H1 (cell line): ENCODE measurements at regions not wholly inside any gene's neighbourhood (a gene's known extent, or its start where the extent isn't known, plus 50 kb on each side); places are given as distances from the start of the nearest gene placed in this dataset.

Experiments
- CTCF ChIA-PET: fragments of 300-600 bp; sonication (Branson Sonifier 250); formaldehyde crosslinking; loops from one replicate; lab custom pipeline; 2021; ENCODE audit not compliant: partially characterized antibody; lab: Charles Lee
- POLR2A ChIA-PET: fragments of 300-600 bp; sonication (Branson Sonifier 250); formaldehyde crosslinking; loops from one replicate; lab custom pipeline; 2021; ENCODE audit warnings: inconsistent platforms; ENCODE audit not compliant: partially characterized antibody; lab: Charles Lee
- DNase-seq, 2 experiments: peaks; one replicate each; pipeline versions ENCODE4 v3.0.0 to v3.0.0-alpha.2; 2010 to 2022; ENCODE audit warnings: low spot score in 2 of 2, low read depth in 1 of 2, mixed read lengths in 1 of 2
- FAIRE-seq: peaks from 2 replicates; lab custom pipeline; 2011; peaks lifted over from hg19 to GRCh38; lab: Jason Lieb, UNC
- H2AFZ ChIP-seq: 2 replicates; pipeline ENCODE4 v1.8.1; 2012; ENCODE audit warnings: low read length, inconsistent platforms
- H2AK5ac ChIP-seq: 2 replicates; pipeline ENCODE4 v1.6.1; 2013; ENCODE audit warnings: low read depth, low read length
- H2BK120ac ChIP-seq: replicated peaks from 2 replicates; pipeline ENCODE3; 2013; ENCODE audit warnings: low read depth, low read length, inconsistent platforms
- H2BK12ac ChIP-seq: 2 replicates; pipeline ENCODE4 v1.6.1; 2013; ENCODE audit warnings: low read depth, low read length
- H2BK15ac ChIP-seq: 2 replicates; pipeline ENCODE4 v1.6.1; 2013; ENCODE audit warnings: low read length
- H2BK20ac ChIP-seq: 2 replicates; pipeline ENCODE4 v1.6.1; 2013; ENCODE audit warnings: low read length
- H2BK5ac ChIP-seq: 2 replicates; pipeline ENCODE4 v1.6.1; 2013; ENCODE audit warnings: low read depth, low read length
- H3K14ac ChIP-seq: 2 replicates; pipeline ENCODE4 v1.6.1; 2013; ENCODE audit warnings: inconsistent platforms; ENCODE audit not compliant: insufficient read length
- H3K18ac ChIP-seq: 2 replicates; pipeline ENCODE4 v1.6.1; 2013; ENCODE audit warnings: low read length; ENCODE audit errors: extremely low read depth
- H3K23ac ChIP-seq: 2 replicates; pipeline ENCODE4 v1.6.1; 2013; ENCODE audit warnings: inconsistent platforms; ENCODE audit not compliant: insufficient read length
- H3K23me2 ChIP-seq: 2 replicates; pipeline ENCODE4 v1.6.1; 2013; ENCODE audit warnings: low read depth, low read length
- H3K27ac ChIP-seq: 2 replicates; pipeline ENCODE4 v1.6.1; 2011; ENCODE audit warnings: low read depth, low read length, inconsistent platforms
- H3K27me3 ChIP-seq, 4 experiments: replicated peaks in 1 of 4; 1 replicate in 1 of 4; 2 replicates in 3 of 4; pipeline versions ENCODE4 v1.6.1 to v1.8.1; 2011 to 2013; ENCODE audit warnings: low read length in 3 of 4, mild to moderate bottlenecking in 3 of 4, inconsistent platforms in 2 of 4, mixed read lengths in 2 of 4, moderate library complexity in 1 of 4; ENCODE audit not compliant: control insufficient read depth in 3 of 4, insufficient read depth in 3 of 4; ENCODE audit errors: extremely low read depth in 1 of 4
- H3K36me3 ChIP-seq, 4 experiments: 2 replicates each; pipeline versions ENCODE4 v1.6.1 to v1.8.1; 2011 to 2013; ENCODE audit warnings: mild to moderate bottlenecking in 4 of 4, low read length in 3 of 4, moderate library complexity in 2 of 4, control low read depth in 1 of 4, inconsistent platforms in 1 of 4; ENCODE audit not compliant: insufficient read depth in 4 of 4, control insufficient read depth in 2 of 4
- H3K4ac ChIP-seq: replicated peaks from 2 replicates; pipeline ENCODE3; 2013; ENCODE audit warnings: low read length, low read depth, mixed read lengths, inconsistent platforms; ENCODE audit not compliant: insufficient read length
- H3K4me1 ChIP-seq, 4 experiments: replicated peaks in 1 of 4; 1 replicate in 1 of 4; 2 replicates in 3 of 4; pipeline versions ENCODE4 v1.6.1 to v1.8.1; 2011 to 2013; ENCODE audit warnings: low read length in 3 of 4, inconsistent platforms in 2 of 4, mixed read lengths in 1 of 4; ENCODE audit not compliant: insufficient read depth in 4 of 4, control insufficient read depth in 3 of 4
- H3K4me2 ChIP-seq, 2 experiments: 2 replicates each; pipeline versions ENCODE4 v1.6.1 to v1.8.1; 2011 to 2013; ENCODE audit warnings: low read depth in 2 of 2, low read length in 2 of 2, control low read depth in 1 of 2, inconsistent platforms in 1 of 2, mild to moderate bottlenecking in 1 of 2; ENCODE audit not compliant: insufficient read depth in 1 of 2
- H3K4me3 ChIP-seq, 4 experiments: fragments of 200-600, 300-600 bp in 1 of 4; sonication (generic), shearing (Covaris generic), sonication (Bioruptor Twin) in 1 of 4; 2 replicates each; pipeline versions ENCODE4 v1.5.1 to v1.8.1; 2011 to 2016; ENCODE audit warnings: low read length in 4 of 4, low read depth in 3 of 4, control low read depth in 2 of 4, inconsistent platforms in 2 of 4, mild to moderate bottlenecking in 2 of 4, mixed read lengths in 1 of 4, moderate library complexity in 1 of 4; ENCODE audit not compliant: insufficient read depth in 2 of 4; ENCODE audit errors: extremely low read depth in 1 of 4
- H3K56ac ChIP-seq: replicated peaks from 2 replicates; pipeline ENCODE3; 2013; ENCODE audit warnings: low read depth, mild to moderate bottlenecking, mixed read lengths, low read length, inconsistent platforms; ENCODE audit not compliant: insufficient read length
- H3K79me1 ChIP-seq: 2 replicates; pipeline ENCODE4 v1.6.1; 2013; ENCODE audit warnings: low read depth, low read length, control low read depth
- H3K79me2 ChIP-seq, 2 experiments: 2 replicates each; pipeline versions ENCODE4 v1.6.1 to v1.8.1; 2012 to 2013; ENCODE audit warnings: low read length in 2 of 2, mild to moderate bottlenecking in 2 of 2, inconsistent platforms in 1 of 2; ENCODE audit not compliant: insufficient read depth in 2 of 2, control insufficient read depth in 1 of 2
- H3K9ac ChIP-seq, 4 experiments: replicated peaks in 1 of 4; 1 replicate in 1 of 4; 2 replicates in 3 of 4; pipeline versions ENCODE4 v1.6.1 to v1.8.1; 2011 to 2013; ENCODE audit warnings: low read depth in 3 of 4, low read length in 3 of 4, control low read depth in 2 of 4, mild to moderate bottlenecking in 2 of 4, moderate library complexity in 2 of 4, inconsistent platforms in 1 of 4; ENCODE audit errors: extremely low read depth in 1 of 4
- H3K9me3 ChIP-seq, 2 experiments: 2 replicates each; pipeline versions ENCODE4 v1.6.1 to v1.8.1; 2012 to 2013; ENCODE audit warnings: mild to moderate bottlenecking in 2 of 2, moderate library complexity in 2 of 2, control low read depth in 1 of 2, inconsistent platforms in 1 of 2, low read depth in 1 of 2, low read length in 1 of 2, mixed read lengths in 1 of 2; ENCODE audit not compliant: insufficient read depth in 2 of 2
- H4K20me1 ChIP-seq, 2 experiments: replicated peaks in 1 of 2; 2 replicates each; pipeline versions ENCODE3 to v1.8.1; 2011 to 2013; ENCODE audit warnings: inconsistent platforms in 2 of 2, low read length in 2 of 2, mild to moderate bottlenecking in 1 of 2; ENCODE audit not compliant: insufficient read depth in 2 of 2, control insufficient read depth in 1 of 2
- H4K5ac ChIP-seq: 2 replicates; pipeline ENCODE4 v1.6.1; 2013; ENCODE audit warnings: low read length, low read depth, mixed read lengths, inconsistent platforms; ENCODE audit not compliant: insufficient read length
- H4K8ac ChIP-seq: 2 replicates; pipeline ENCODE4 v1.8.0; 2013; ENCODE audit warnings: mild to moderate bottlenecking, moderate library complexity, low read length, inconsistent platforms; ENCODE audit not compliant: insufficient read depth; ENCODE audit errors: extremely low read depth
- H4K91ac ChIP-seq: replicated peaks from 2 replicates; pipeline ENCODE3; 2013; ENCODE audit warnings: low read length, mixed read lengths, inconsistent platforms; ENCODE audit not compliant: insufficient read length
- HDAC2 ChIP-seq, 2 experiments: fragments of 300-600 bp in 1 of 2; sonication (generic) in 1 of 2; IDR thresholded peaks; 2 replicates each; pipeline ENCODE4 v1.6.1; 2011 to 2012; ENCODE audit warnings: low read depth in 2 of 2, low read length in 2 of 2, mild to moderate bottlenecking in 2 of 2, moderate library complexity in 2 of 2, borderline replicate concordance in 1 of 2, inconsistent platforms in 1 of 2
- KDM1A ChIP-seq: fragments of 200-600, 300-600 bp; sonication (generic); IDR thresholded peaks from 2 replicates; pipeline ENCODE4 v1.7.1; 2016; ENCODE audit warnings: mild to moderate bottlenecking, low read length, borderline replicate concordance
- WGBS, 2 experiments: shearing (Covaris generic) in 1 of 2; methylation state at CpG; one replicate each; pipeline versions ENCODE4 v1.1.6 to v1.1.7; 2013 to 2015; ENCODE audit warnings: low lambda C conversion rate in 2 of 2, mixed read lengths in 2 of 2, inconsistent platforms in 1 of 2, low coverage in 1 of 2, missing lambda C conversion rate in 1 of 2; ENCODE audit not compliant: insufficient replicate concordance in 2 of 2, insufficient coverage in 1 of 2, insufficient read length in 1 of 2; ENCODE audit errors: extremely low coverage in 1 of 2, missing lambda C conversion rate in 1 of 2; 5-methylcytosine and 5-hydroxymethylcytosine counted together

GRCh38 chrX:55981603-55982002 lies 250.6 kb upstream of the KLF8 start:
- FAIRE-seq (no peak), DNase-seq (no peak)
- no peak for TF ChIP-seq KDM1A
- TF ChIP-seq HDAC2 (IDR thresholded peaks at IDR 0.05; ENCODE audit: borderline replicate concordance in 1 of 2, low read depth in 2 of 2, low read length in 2 of 2): no peak
- Histone ChIP-seq H3K9me3 (no peaks in the 10 kb centered on the region), H2BK5ac (no peak overlapping the region), H3K79me1 (no peaks in the 10 kb centered on the region), H3K18ac (no peak overlapping the region), H2BK20ac (no peak overlapping the region), H3K56ac (no peak overlapping the region), H3K79me2 (no peaks in the 10 kb centered on the region), H2BK120ac (no peak overlapping the region), H2AK5ac (no peak overlapping the region), H3K27ac (no peak overlapping the region), H4K91ac (no peak overlapping the region), H2AFZ (no peak overlapping the region), H3K4me1 (no peaks in the 10 kb centered on the region), H3K9ac (no peak overlapping the region), H3K14ac (no peak overlapping the region), H4K20me1 (no peaks in the 10 kb centered on the region), H3K36me3 (no peaks in the 10 kb centered on the region), H2BK12ac (no peak overlapping the region), H3K23ac (no peak overlapping the region), H2BK15ac (no peak overlapping the region), H3K4ac (no peak overlapping the region), H3K27me3 (no peaks in the 10 kb centered on the region), H3K23me2 (no peaks in the 10 kb centered on the region), H4K5ac (no peak overlapping the region), H3K4me2 (no peak overlapping the region), H4K8ac (no peak overlapping the region), H3K4me3 (no peak overlapping the region)
- WGBS, 2 experiments: 91% methylated on average over 1 of the region's 1 CpG; no CpG with 5 or more reads in 1 of the 2 experiments
- POLR2A ChIA-PET: no interaction called here
- CTCF ChIA-PET: no interaction called here
